PC-9 (cell line): ENCODE measurements at regions not wholly inside any gene's neighbourhood (a gene's known extent, or its start where the extent isn't known, plus 50 kb on each side); places are given as distances from the start of the nearest gene placed in this dataset.

Experiments used
- BruUV-seq: library from RNA; stranded (reverse); fragments of 400-500 nt; replicated peaks from 2 replicates; lab custom pipeline; 2021; lab: Mats Ljungman, UMichigan
- CTCF ChIA-PET: fragments of 300-600 bp; sonication (Branson Sonifier 250); formaldehyde crosslinking; loops from one replicate; lab custom pipeline; 2022; ENCODE audit warnings: antibody characterized with exemption; lab: Charles Lee
- POLR2A ChIA-PET: fragments of 300-600 bp; sonication (Branson Sonifier 250); formaldehyde crosslinking; loops from one replicate; lab custom pipeline; 2022; ENCODE audit warnings: antibody characterized with exemption; ENCODE audit not compliant: unreplicated experiment; lab: Charles Lee
- DNase-seq, 2 experiments: peaks; one replicate each; pipeline versions ENCODE4 v3.0.0 to v3.0.0-alpha.2; 2015 to 2022; ENCODE audit warnings: mixed read lengths in 1 of 2
- H2AFZ ChIP-seq: fragments of 200-600 bp; sonication (generic); 2 replicates; pipeline ENCODE4 v1.8.1; 2017; ENCODE audit warnings: antibody characterized with exemption
- H3F3A ChIP-seq: fragments of 200-600 bp; sonication (generic); 2 replicates; pipeline ENCODE4 v1.8.1; 2017; ENCODE audit warnings: antibody characterized with exemption, mild to moderate bottlenecking, low read depth; ENCODE audit not compliant: insufficient read depth
- H3K27ac ChIP-seq: fragments of 200-600 bp; sonication (generic); 2 replicates; pipeline ENCODE4 v1.6.1; 2016; ENCODE audit warnings: mixed run types
- H3K27me3 ChIP-seq: fragments of 200-600 bp; sonication (generic); 2 replicates; pipeline ENCODE4 v1.6.1; 2016; ENCODE audit warnings: low read depth, mixed run types; ENCODE audit not compliant: insufficient read depth
- H3K36me3 ChIP-seq: fragments of 200-600 bp; sonication (generic); 2 replicates; pipeline ENCODE4 v1.6.1; 2016; ENCODE audit warnings: low read depth, mixed run types
- H3K4me1 ChIP-seq: fragments of 200-600 bp; sonication (generic); replicated peaks from 2 replicates; pipeline ENCODE4 v1.6.1; 2016; ENCODE audit warnings: mixed run types; ENCODE audit not compliant: insufficient read depth
- H3K4me2 ChIP-seq: fragments of 200-600 bp; sonication (generic); 2 replicates; pipeline ENCODE4 v1.6.1; 2017; ENCODE audit warnings: mixed run types
- H3K4me3 ChIP-seq: fragments of 200-600 bp; sonication (generic); 2 replicates; pipeline ENCODE4 v1.6.1; 2016; ENCODE audit warnings: mixed run types
- H3K79me2 ChIP-seq: fragments of 200-600 bp; sonication (generic); 2 replicates; pipeline ENCODE4 v1.6.1; 2017; ENCODE audit warnings: low read depth, mixed run types
- H3K9me2 ChIP-seq: fragments of 200-600 bp; sonication (generic); 2 replicates; pipeline ENCODE4 v1.8.1; 2017; ENCODE audit warnings: mild to moderate bottlenecking; ENCODE audit not compliant: insufficient read depth
- H3K9me3 ChIP-seq: fragments of 200-600 bp; sonication (generic); 2 replicates; pipeline ENCODE4 v1.8.1; 2016; ENCODE audit warnings: low read depth; ENCODE audit not compliant: insufficient read depth
- H4K20me1 ChIP-seq: fragments of 200-600 bp; sonication (generic); 2 replicates; pipeline ENCODE4 v1.8.1; 2017; ENCODE audit not compliant: insufficient read depth
- CTCF ChIP-seq: fragments of 200-600 bp; sonication (generic); conservative IDR thresholded peaks from 2 replicates; pipeline ENCODE4 v1.6.1; 2017; ENCODE audit warnings: mixed run types, antibody characterized with exemption, mild to moderate bottlenecking, moderate library complexity
- EZH2 ChIP-seq: fragments of 200-600 bp; sonication (generic); IDR thresholded peaks from 2 replicates; pipeline ENCODE4 v1.8.0; 2017; ENCODE audit warnings: antibody characterized with exemption, low read depth
- intact Hi-C: fragments of 100-400 bp; cut with micrococcal nuclease; formaldehyde crosslinking; loops from one replicate; pipeline ENCODE4 v1.10.0; 2022; ENCODE audit not compliant: unreplicated experiment

- CTCF ChIA-PET, result interaction anchor here (0.7 kb wide), 1 partner anchor 64 kb away, joined by 3 read pairs; no protein-coding TSS in a partner anchor
- no TSS peak for BruUV-seq
- TF ChIP-seq CTCF (no peak), EZH2 (no peak)
- Histone ChIP-seq H3K9me2 (no peaks in the 10 kb centered on the region), H2AFZ (no peak overlapping the region), H3K27me3 (no peaks in the 10 kb centered on the region), H3K79me2 (no peaks in the 10 kb centered on the region), H3K4me1 (no peaks in the 10 kb centered on the region), H4K20me1 (no peaks in the 10 kb centered on the region), H3F3A (no peaks in the 10 kb centered on the region), H3K36me3 (no peaks in the 10 kb centered on the region), H3K4me2 (no peak overlapping the region), H3K9me3 (no peaks in the 10 kb centered on the region), H3K27ac (no peak overlapping the region), H3K4me3 (no peak overlapping the region)
- POLR2A ChIA-PET, result interaction anchor here (0.6 kb wide), 1 partner anchor 69 kb away, joined by 4 read pairs; no protein-coding TSS in a partner anchor
- intact Hi-C loops, result no loop called here
- DNase-seq, result no peak
These were observed 147.3 kb upstream of the KCNK2 start for GRCh38 chr1:214935258-214935657.

GRCh38 chr1:214939180-214939579 is 143.4 kb upstream of the KCNK2 start:
- ChIA-PET POLR2A (no interaction called here), CTCF (no interaction called here)
- Histone ChIP-seq H3F3A (no peaks in the 10 kb centered on the region), H3K4me3 (no peak overlapping the region), H3K36me3 (no peaks in the 10 kb centered on the region), H4K20me1 (no peaks in the 10 kb centered on the region), H3K27me3 (no peaks in the 10 kb centered on the region), H3K79me2 (no peaks in the 10 kb centered on the region), H3K27ac (no peak overlapping the region), H3K9me3 (no peaks in the 10 kb centered on the region), H3K4me1 (no peaks in the 10 kb centered on the region), H3K4me2 (no peak overlapping the region), H2AFZ (no peak overlapping the region), H3K9me2 (no peaks in the 10 kb centered on the region)
- no peak for DNase-seq
- no peak for TF ChIP-seq EZH2
- no TSS peak for BruUV-seq
- intact Hi-C loops, result no loop called here

GRCh38 chr1:214941061-214941460 is 141.5 kb upstream of the KCNK2 start:
- ChIA-PET CTCF (interaction anchor here (0.7 kb wide), 1 partner anchor 580 kb away, joined by 3 read pairs; no protein-coding TSS in a partner anchor), POLR2A (no interaction called here)
- no peaks in the 10 kb centered on the region for H4K20me1 ChIP-seq
- H3K27ac ChIP-seq, result no peak overlapping the region
- DNase-seq, result no peak
- H3K36me3 ChIP-seq, result no peaks in the 10 kb centered on the region
- no peaks in the 10 kb centered on the region for H3F3A ChIP-seq
- H3K4me3 ChIP-seq, result no peak overlapping the region
- no peaks in the 10 kb centered on the region for H3K27me3 ChIP-seq
- BruUV-seq, result no TSS peak
- no peak overlapping the region for H2AFZ ChIP-seq
- TF ChIP-seq EZH2 (no peak), CTCF (no peak)
- intact Hi-C loops, result no loop called here
- peaks cover 5% of the 10 kb centered on the region; the same call in 1 of the 2 replicates for H3K9me2 ChIP-seq
- H3K9me3 ChIP-seq, result no peaks in the 10 kb centered on the region
- no peaks in the 10 kb centered on the region for H3K79me2 ChIP-seq
- H3K4me2 ChIP-seq, result no peak overlapping the region
- no peaks in the 10 kb centered on the region for H3K4me1 ChIP-seq

GRCh38 chr1:214943054-214943453 is 139.5 kb upstream of the KCNK2 start:
- Histone ChIP-seq H3K27ac (no peak overlapping the region), H3K4me1 (no peaks in the 10 kb centered on the region), H3F3A (no peaks in the 10 kb centered on the region), H3K36me3 (no peaks in the 10 kb centered on the region), H3K79me2 (no peaks in the 10 kb centered on the region), H3K9me3 (peaks cover 6% of the 10 kb centered on the region; the same call in 1 of the 2 replicates), H4K20me1 (no peaks in the 10 kb centered on the region), H2AFZ (no peak overlapping the region), H3K27me3 (no peaks in the 10 kb centered on the region), H3K4me2 (no peak overlapping the region), H3K9me2 (peaks cover 5% of the 10 kb centered on the region; the same call in 1 of the 2 replicates), H3K4me3 (no peak overlapping the region)
- ChIA-PET CTCF (no interaction called here), POLR2A (no interaction called here)
- intact Hi-C loops, result no loop called here
- DNase-seq, result no peak
- TF ChIP-seq EZH2 (no peak), CTCF (no peak)
- BruUV-seq, result no TSS peak
